ENCODE measurements at regions not wholly inside any gene's neighbourhood (a gene's known extent, or its start where the extent isn't known, plus 50 kb on each side); places are given as distances from the start of the nearest gene placed in this dataset.

DNA sequence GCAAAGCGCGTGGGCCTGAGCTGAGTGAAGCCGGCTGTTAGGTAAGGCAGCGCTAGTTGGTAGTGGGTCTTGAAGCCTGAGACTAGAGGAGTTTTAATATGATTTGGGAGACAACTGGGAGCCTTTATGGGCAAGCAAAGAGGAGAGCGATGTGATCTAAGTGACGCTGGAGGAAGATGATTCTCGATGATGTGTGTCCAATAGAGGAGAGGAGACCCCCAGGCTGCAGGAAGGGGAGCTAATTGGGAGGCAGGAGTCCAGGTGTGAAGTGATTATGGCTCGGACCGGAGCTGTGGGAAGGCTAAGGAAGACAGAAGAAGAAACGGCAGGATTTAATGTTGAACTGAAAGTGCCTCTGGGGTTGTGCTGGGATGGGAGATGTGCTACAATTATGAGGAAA is 482.9 kb upstream of the KIF2A start:
- DNase-seq (ENCODE audit: low spot score in 2 of 2): no peak
- H3K4me3 ChIP-seq (ENCODE audit: low read depth, poor library complexity, severe bottlenecking): no peak overlapping the region
- WGBS, 2 donors: 79 to 87% methylated on average over 10 of the region's 10 CpGs
- TF ChIP-seq, protein P1, sequence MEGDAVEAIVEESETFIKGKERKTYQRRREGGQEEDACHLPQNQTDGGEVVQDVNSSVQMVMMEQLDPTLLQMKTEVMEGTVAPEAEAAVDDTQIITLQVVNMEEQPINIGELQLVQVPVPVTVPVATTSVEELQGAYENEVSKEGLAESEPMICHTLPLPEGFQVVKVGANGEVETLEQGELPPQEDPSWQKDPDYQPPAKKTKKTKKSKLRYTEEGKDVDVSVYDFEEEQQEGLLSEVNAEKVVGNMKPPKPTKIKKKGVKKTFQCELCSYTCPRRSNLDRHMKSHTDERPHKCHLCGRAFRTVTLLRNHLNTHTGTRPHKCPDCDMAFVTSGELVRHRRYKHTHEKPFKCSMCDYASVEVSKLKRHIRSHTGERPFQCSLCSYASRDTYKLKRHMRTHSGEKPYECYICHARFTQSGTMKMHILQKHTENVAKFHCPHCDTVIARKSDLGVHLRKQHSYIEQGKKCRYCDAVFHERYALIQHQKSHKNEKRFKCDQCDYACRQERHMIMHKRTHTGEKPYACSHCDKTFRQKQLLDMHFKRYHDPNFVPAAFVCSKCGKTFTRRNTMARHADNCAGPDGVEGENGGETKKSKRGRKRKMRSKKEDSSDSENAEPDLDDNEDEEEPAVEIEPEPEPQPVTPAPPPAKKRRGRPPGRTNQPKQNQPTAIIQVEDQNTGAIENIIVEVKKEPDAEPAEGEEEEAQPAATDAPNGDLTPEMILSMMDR (IDR thresholded peaks at IDR 0.05): no peak
- TF ChIP-seq POLR2A (IDR thresholded peaks at IDR 0.05): no peak
- intact Hi-C loops (cut with DNase I; ENCODE audit: low total_unique reads): no loop called here

DNA sequence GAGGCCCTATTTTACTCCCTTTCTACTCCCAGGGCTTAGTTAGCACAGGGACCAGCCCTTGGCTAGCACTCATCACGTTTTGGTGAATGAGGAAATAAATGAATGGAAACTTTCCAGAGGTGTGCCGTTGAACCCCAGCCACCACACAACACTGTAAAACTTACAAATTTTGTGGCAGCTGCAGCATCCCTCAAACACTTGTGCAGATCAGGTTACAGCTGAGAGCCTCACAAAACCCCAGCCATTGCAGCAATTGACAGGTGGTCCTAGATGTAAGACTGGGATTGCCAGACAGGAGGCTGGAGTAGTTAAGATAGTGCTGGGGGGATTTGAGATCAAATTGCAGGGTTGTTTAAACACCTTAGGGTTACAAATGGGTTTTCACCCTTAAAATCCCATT is 482.2 kb upstream of the KIF2A start:
- no peak for DNase-seq (ENCODE audit: low spot score in 2 of 2)
- intact Hi-C loops (cut with DNase I; ENCODE audit: low total_unique reads): no loop called here
- TF ChIP-seq, protein P1 (IDR thresholded peaks at IDR 0.05): no peak
- no peak for TF ChIP-seq POLR2A (IDR thresholded peaks at IDR 0.05)
- no peak overlapping the region for H3K4me3 ChIP-seq (ENCODE audit: low read depth, poor library complexity, severe bottlenecking)
- 19 to 25% methylated on average over 2 of the region's 2 CpGs for WGBS, 2 donors

DNA sequence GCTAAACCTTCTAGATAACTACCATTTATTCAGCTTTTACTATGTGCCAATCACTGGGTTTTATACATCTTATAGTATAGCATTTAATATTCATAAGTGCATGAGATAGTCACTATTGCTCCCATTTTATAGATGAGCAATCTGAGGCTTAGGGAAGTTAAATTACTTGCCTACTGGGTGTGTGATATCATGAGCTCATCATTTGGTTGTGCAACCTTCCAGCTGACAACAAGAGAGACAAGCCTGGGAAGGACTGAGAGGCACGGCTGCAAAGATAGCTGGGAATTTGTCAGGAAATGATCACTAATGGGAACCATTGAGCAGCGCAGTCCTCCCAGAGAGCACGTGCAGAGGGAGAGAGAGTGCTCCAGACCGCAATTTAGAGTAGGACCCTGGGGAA is 481.6 kb upstream of the KIF2A start:
- TF ChIP-seq, protein P1 (IDR thresholded peaks at IDR 0.05): no peak
- no peak for TF ChIP-seq POLR2A (IDR thresholded peaks at IDR 0.05)
- DNase-seq (ENCODE audit: low spot score in 2 of 2): no peak
- WGBS, 2 donors: 76 to 83% methylated on average over 4 of the region's 4 CpGs
- intact Hi-C loops (cut with DNase I; ENCODE audit: low total_unique reads): no loop called here
- H3K4me3 ChIP-seq (ENCODE audit: low read depth, poor library complexity, severe bottlenecking): no peak overlapping the region

DNA sequence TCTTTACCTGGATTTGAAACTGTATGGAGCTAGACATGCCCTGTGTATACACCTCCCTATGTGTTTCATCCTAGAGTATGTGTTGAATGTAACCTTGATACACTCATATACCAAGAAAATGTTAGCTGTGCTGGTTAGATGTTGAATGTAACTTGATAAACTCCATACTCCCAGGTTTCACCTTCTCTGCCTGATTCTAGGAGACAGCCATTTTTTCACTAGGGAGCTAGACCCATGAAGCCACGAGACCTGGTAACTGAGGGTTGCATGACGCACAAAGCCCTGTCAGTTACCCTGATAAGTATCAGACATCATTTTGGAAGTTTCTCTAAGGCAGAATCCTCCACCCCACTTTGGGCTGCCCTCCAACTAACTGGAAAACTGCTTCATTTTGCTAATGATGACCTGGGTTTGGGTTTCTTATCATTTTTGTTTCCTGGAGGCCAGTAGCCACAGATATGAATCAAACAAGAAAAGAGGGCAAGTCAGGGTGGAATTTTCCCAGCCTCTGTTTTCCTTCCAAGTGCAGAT is 478.5 kb upstream of the KIF2A start:
- 57 to 64% methylated on average over 2 of the region's 2 CpGs for WGBS, 2 donors
- no peak overlapping the region for H3K4me3 ChIP-seq (ENCODE audit: low read depth, poor library complexity, severe bottlenecking)
- no peak for DNase-seq (ENCODE audit: low spot score in 2 of 2)
- no peak for TF ChIP-seq POLR2A (IDR thresholded peaks at IDR 0.05)
- TF ChIP-seq, protein P1 (IDR thresholded peaks at IDR 0.05): no peak
- intact Hi-C loops (cut with DNase I; ENCODE audit: low total_unique reads): no loop called here

DNA sequence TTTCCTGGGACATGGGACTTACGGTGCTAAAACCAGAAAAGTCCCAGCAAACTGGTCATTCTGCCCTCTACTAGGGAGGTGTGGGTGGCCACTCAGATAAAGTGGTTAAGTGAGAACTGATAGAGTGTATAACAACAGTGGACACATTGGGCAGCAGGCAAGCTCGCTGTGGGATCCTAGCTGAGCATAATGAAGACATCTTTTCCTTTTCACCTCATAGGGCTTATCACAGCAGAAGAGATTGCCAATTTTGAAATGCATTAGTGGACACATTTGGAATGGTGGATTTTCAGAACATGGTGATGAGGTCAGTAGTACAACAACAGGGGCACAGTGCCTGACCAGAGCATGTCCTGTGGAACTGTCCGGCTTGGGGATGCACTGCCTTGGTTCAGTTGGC is 477.1 kb upstream of the KIF2A start:
- intact Hi-C loops (cut with DNase I; ENCODE audit: low total_unique reads): no loop called here
- WGBS, 2 donors: 88 to 93% methylated on average over 3 of the region's 3 CpGs
- TF ChIP-seq POLR2A (IDR thresholded peaks at IDR 0.05): no peak
- TF ChIP-seq, protein P1 (IDR thresholded peaks at IDR 0.05): no peak
- no peak overlapping the region for H3K4me3 ChIP-seq (ENCODE audit: low read depth, poor library complexity, severe bottlenecking)
- DNase-seq (ENCODE audit: low spot score in 2 of 2): no peak

DNA sequence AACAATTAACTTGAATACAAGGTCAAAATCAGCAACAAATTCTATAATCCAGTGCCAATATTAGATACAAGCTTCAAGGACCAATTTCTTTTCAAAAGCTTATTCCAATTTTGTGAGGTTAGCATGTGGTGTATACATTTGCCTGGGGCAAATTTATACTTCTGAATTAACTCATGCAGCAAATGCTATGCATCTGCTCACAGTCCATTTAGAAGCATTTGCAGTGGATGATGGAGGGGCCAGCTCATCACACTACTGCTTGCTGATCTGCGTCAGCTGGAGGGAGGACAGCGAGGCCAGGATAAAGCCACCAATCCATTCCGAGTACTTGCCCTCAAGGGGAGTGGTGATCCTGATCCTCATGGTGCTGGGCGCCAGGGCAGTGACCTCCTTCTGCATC is 474.3 kb upstream of the KIF2A start:
- WGBS, 2 donors: 87 to 92% methylated on average over 4 of the region's 4 CpGs
- TF ChIP-seq, protein P1 (IDR thresholded peaks at IDR 0.05): no peak
- no peak for TF ChIP-seq POLR2A (IDR thresholded peaks at IDR 0.05)
- DNase-seq (ENCODE audit: low spot score in 2 of 2): no peak
- H3K4me3 ChIP-seq (ENCODE audit: low read depth, poor library complexity, severe bottlenecking): no peak overlapping the region
- intact Hi-C loops (cut with DNase I; ENCODE audit: low total_unique reads): no loop called here

All from lower leg skin (tissue), 4 donors.